GM21717 (cell line): ENCODE measurements at regions not wholly inside any gene's neighbourhood (a gene's known extent, or its start where the extent isn't known, plus 50 kb on each side); places are given as distances from the start of the nearest gene placed in this dataset.

Source experiments
- ATAC-seq: cut with Tn5 transposase; IDR thresholded peaks from one replicate; pipeline ENCODE4 v1.9.1; 2021; ENCODE audit warnings: mild to moderate bottlenecking, moderate library complexity; ENCODE audit not compliant: unreplicated experiment

- no peak for ATAC-seq
Observed at GRCh38 chr7:79877874-79878465, 256.7 kb upstream of the GNAI1 start.

GRCh38 chr7:79876848-79877252, 257.8 kb upstream of the GNAI1 start:
- no peak for ATAC-seq

- ATAC-seq, result no peak
Observed at GRCh38 chr7:79874797-79875196, 259.8 kb upstream of the GNAI1 start.

GRCh38 chr7:79872176-79872575, 262.5 kb upstream of the GNAI1 start:
- no peak for ATAC-seq

- no peak for ATAC-seq
Observed at GRCh38 chr7:79868010-79868409, 266.6 kb upstream of the GNAI1 start.

GRCh38 chr7:79862447-79863210, 272.0 kb upstream of the GNAI1 start:
- no peak for ATAC-seq

- no peak for ATAC-seq
Observed at GRCh38 chr7:79855172-79855571, 279.5 kb upstream of the GNAI1 start.

GRCh38 chr7:79854621-79855020, 280.0 kb upstream of the GNAI1 start:
- no peak for ATAC-seq

GRCh38 chr7:79837915-79838314, 296.7 kb upstream of the GNAI1 start:
- no peak for ATAC-seq

GRCh38 chr7:79833616-79834015, 301.0 kb upstream of the GNAI1 start:
- ATAC-seq, result no peak

- ATAC-seq, result no peak
Observed at GRCh38 chr7:79828866-79829265, 305.8 kb upstream of the GNAI1 start.

GRCh38 chr7:79823246-79823951, 311.2 kb upstream of the GNAI1 start:
- no peak for ATAC-seq

- no peak for ATAC-seq
Observed at GRCh38 chr7:79822620-79823240, 311.9 kb upstream of the GNAI1 start.

- ATAC-seq, result no peak
Observed at GRCh38 chr7:79820387-79820786, 314.2 kb upstream of the GNAI1 start.

- ATAC-seq, result no peak
Observed at GRCh38 chr7:79810916-79811315, 323.7 kb upstream of the GNAI1 start.

- ATAC-seq, result no peak
Observed at GRCh38 chr7:79806161-79806734, 328.4 kb upstream of the GNAI1 start.

- ATAC-seq, result no peak
Observed at GRCh38 chr7:79790656-79791262, 337.3 kb upstream of the MAGI2 start.

GRCh38 chr7:79789584-79790345, 336.3 kb upstream of the MAGI2 start:
- ATAC-seq, result no peak

GRCh38 chr7:79787623-79788022, 334.2 kb upstream of the MAGI2 start:
- ATAC-seq, result no peak

GRCh38 chr7:79787096-79787495, 333.6 kb upstream of the MAGI2 start:
- no peak for ATAC-seq
